Naive thymus-derived CD8-positive, alpha-beta T cell (primary cell): ENCODE measurements at regions not wholly inside any gene's neighbourhood (a gene's known extent, or its start where the extent isn't known, plus 50 kb on each side); places are given as distances from the start of the nearest gene placed in this dataset.

ENCODE experiments used
- ATAC-seq, 2 donors: fragments of 150-1000 bp; cut with Tn5 transposase in 1 of 2; sonication (Bioruptor Pico), chemical (Tn5 transposase) in 1 of 2; 1 replicate in 1 of 2; 2 replicates in 1 of 2; pipeline ENCODE4 v1.10.0; 2021; ENCODE audit warnings: mild to moderate bottlenecking in 2 of 2, moderate library complexity in 2 of 2
- POLR2A ChIA-PET: fragments of 350-600 bp; sonication (Branson Sonifier 250); formaldehyde crosslinking; loops from one replicate; lab custom pipeline; 2021; ENCODE audit warnings: antibody characterized with exemption; lab: Charles Lee
- DNase-seq, 10 donors: peaks; one replicate each; pipeline versions ENCODE4 v3.0.0 to v3.0.0-alpha.2; 2020 to 2022
- H3K27ac Mint-ChIP-seq, 10 donors: one replicate each; pipeline ENCODE4 v1.8.0; 2020 to 2022; ENCODE audit warnings: mild to moderate bottlenecking in 10 of 10, mixed read lengths in 10 of 10, moderate library complexity in 4 of 10, inconsistent platforms in 1 of 10
- H3K27me3 Mint-ChIP-seq, 5 donors: one replicate each; pipeline ENCODE4 v1.8.0; 2021 to 2022; ENCODE audit warnings: mixed read lengths in 5 of 5
- H3K36me3 Mint-ChIP-seq, 3 donors: one replicate each; pipeline ENCODE4 v1.8.0; 2020 to 2022; ENCODE audit warnings: mixed read lengths in 3 of 3, mild to moderate bottlenecking in 2 of 3, inconsistent platforms in 1 of 3
- H3K4me1 Mint-ChIP-seq, 4 donors: one replicate each; pipeline ENCODE4 v1.8.0; 2021 to 2022; ENCODE audit warnings: mixed read lengths in 4 of 4
- H3K4me3 Mint-ChIP-seq, 10 donors: one replicate each; pipeline ENCODE4 v1.8.0; 2020 to 2022; ENCODE audit warnings: mild to moderate bottlenecking in 10 of 10, mixed read lengths in 10 of 10, moderate library complexity in 6 of 10, inconsistent platforms in 1 of 10
- H3K9me3 Mint-ChIP-seq, 9 donors: one replicate each; pipeline ENCODE4 v1.8.0; 2020 to 2022; ENCODE audit warnings: mixed read lengths in 9 of 9, mild to moderate bottlenecking in 3 of 9, inconsistent platforms in 1 of 9, moderate library complexity in 1 of 9

DNA sequence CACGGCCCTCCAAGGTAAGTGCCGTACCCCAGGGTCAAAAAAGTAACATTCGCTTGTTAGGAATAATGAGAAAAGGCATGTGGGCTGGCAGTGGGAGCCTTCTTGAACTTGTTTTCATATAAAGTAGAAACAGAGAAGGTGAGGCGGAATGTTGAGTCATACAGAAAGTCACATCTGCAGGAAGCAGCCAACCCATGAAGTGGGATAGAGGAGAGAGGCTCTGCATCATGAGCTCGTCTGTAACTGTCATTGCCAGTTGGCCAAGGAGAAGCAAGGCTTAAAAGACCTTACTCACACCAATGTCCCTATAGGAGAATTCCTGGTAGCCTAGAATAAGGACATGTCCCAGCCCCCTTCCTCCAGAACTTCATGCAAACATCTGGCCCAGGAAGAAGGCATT is 253.3 kb downstream of the BUD13 start:
- Mint-ChIP-seq H3K4me3 (no peak overlapping the region), H3K4me1 (no peaks in the 10 kb centered on the region), H3K27ac (no peak overlapping the region), H3K27me3 (peaks cover 16 to 53% (median 25%) of the 10 kb centered on the region in 5 donors), H3K9me3 (peaks cover 0 to 2% (median 0%) of the 10 kb centered on the region in 9 donors), H3K36me3 (peaks cover 0 to 6% (median 0%) of the 10 kb centered on the region in 3 donors)
- DNase-seq (no peak), ATAC-seq (no peak)
- POLR2A ChIA-PET = no interaction called here

DNA sequence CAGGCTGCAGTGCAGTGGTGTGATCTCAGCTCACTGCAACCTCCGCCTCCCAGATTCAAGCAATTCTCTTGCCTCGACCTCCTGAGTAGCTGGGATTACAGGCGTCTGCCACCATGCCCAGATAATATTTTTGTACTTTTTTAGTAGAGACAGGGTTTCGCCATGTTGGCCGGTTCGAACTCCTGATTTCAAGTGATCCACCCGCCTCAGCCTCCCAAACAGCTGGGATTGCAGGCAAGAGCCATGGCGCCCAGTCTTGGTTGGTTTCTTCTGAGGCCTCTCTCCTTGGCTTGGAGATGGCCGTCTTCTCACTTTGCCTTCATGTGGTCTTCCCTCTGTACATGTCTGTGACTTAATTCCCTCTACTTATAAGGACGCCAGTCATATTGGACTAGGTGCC is 254.6 kb downstream of the BUD13 start:
- POLR2A ChIA-PET = no interaction called here
- peaks cover 16 to 62% (median 32%) of the 10 kb centered on the region in 5 donors for H3K27me3 Mint-ChIP-seq
- no peak overlapping the region for H3K4me3 Mint-ChIP-seq
- ATAC-seq (no peak), DNase-seq (no peak)
- H3K4me1 Mint-ChIP-seq = no peaks in the 10 kb centered on the region
- H3K9me3 Mint-ChIP-seq = peaks cover 0 to 2% (median 0%) of the 10 kb centered on the region in 9 donors
- H3K36me3 Mint-ChIP-seq = peaks cover 0 to 6% (median 0%) of the 10 kb centered on the region in 3 donors
- H3K27ac Mint-ChIP-seq = no peak overlapping the region

DNA sequence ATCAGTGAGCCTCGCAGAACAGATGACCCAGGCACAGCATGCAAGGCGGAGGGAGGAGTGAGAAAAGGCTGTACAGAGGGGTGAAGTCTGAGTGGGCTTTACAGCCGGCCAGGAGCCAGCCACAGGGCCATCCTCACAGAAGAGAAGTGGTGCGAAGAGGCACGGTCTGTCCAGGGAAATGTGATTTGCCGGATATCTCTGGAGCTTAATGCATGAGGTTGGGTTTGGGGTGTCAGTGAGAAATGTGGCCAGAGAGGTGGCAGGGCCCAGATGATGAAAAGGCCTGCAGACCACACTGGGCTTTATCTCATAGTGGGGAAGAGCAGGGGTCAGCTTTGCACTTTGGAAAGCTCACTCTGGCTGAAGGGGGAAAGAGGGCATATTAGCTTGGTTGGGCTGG is 255.2 kb downstream of the BUD13 start:
- no peaks in the 10 kb centered on the region for H3K4me1 Mint-ChIP-seq
- DNase-seq (no peak), ATAC-seq (no peak)
- peaks cover 0 to 2% (median 0%) of the 10 kb centered on the region in 9 donors for H3K9me3 Mint-ChIP-seq
- H3K4me3 Mint-ChIP-seq = no peak overlapping the region
- POLR2A ChIA-PET = no interaction called here
- peaks cover 16 to 67% (median 37%) of the 10 kb centered on the region in 5 donors for H3K27me3 Mint-ChIP-seq
- peaks cover 0 to 6% (median 0%) of the 10 kb centered on the region in 3 donors for H3K36me3 Mint-ChIP-seq
- H3K27ac Mint-ChIP-seq = no peak overlapping the region

- Mint-ChIP-seq H3K27ac (no peak overlapping the region), H3K9me3 (peaks cover 0 to 2% (median 0%) of the 10 kb centered on the region in 9 donors), H3K4me1 (no peaks in the 10 kb centered on the region), H3K27me3 (peaks cover 16 to 67% (median 42%) of the 10 kb centered on the region in 5 donors), H3K4me3 (no peak overlapping the region), H3K36me3 (peaks cover 0 to 6% (median 0%) of the 10 kb centered on the region in 3 donors)
- ATAC-seq = no peak
- no peak for DNase-seq
- POLR2A ChIA-PET = no interaction called here
Observed at GRCh38 chr11:116517077-116517476, 255.7 kb downstream of the BUD13 start.

- Mint-ChIP-seq H3K4me3 (no peak overlapping the region), H3K9me3 (peaks cover 0 to 2% (median 0%) of the 10 kb centered on the region in 9 donors), H3K27me3 (peaks cover 16 to 67% (median 42%) of the 10 kb centered on the region in 5 donors), H3K4me1 (no peaks in the 10 kb centered on the region), H3K27ac (no peak overlapping the region), H3K36me3 (peaks cover 0 to 6% (median 0%) of the 10 kb centered on the region in 3 donors)
- ATAC-seq = no peak
- POLR2A ChIA-PET = no interaction called here
- DNase-seq = no peak
Observed at GRCh38 chr11:116515664-116516184, 257.1 kb downstream of the BUD13 start.

DNA sequence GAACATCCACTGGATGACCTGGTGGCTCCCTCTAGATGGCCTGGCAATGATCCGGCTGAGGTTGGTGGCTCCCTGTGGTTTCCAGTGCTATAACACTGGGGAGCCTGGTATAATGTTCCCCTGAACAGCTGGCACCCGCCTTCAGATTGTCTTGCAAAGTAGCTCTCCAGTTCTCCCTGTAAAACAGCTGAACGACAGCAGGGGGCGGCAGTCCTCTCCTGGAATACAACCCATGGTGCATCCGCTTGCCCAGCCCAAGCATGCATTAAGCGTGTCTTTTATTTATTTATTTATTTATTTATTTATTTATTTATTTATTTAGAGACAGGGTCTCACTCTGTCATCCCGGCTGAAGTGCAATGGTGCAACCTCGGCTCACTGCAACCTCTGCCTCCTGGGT is 258.9 kb downstream of the BUD13 start:
- H3K4me3 Mint-ChIP-seq = no peak overlapping the region
- DNase-seq = no peak
- H3K36me3 Mint-ChIP-seq = no peaks in the 10 kb centered on the region
- ATAC-seq = no peak
- POLR2A ChIA-PET = no interaction called here
- no peaks in the 10 kb centered on the region for H3K9me3 Mint-ChIP-seq
- H3K27ac Mint-ChIP-seq = no peak overlapping the region
- H3K4me1 Mint-ChIP-seq = no peaks in the 10 kb centered on the region
- H3K27me3 Mint-ChIP-seq = peaks cover 12 to 70% (median 48%) of the 10 kb centered on the region in 5 donors

DNA sequence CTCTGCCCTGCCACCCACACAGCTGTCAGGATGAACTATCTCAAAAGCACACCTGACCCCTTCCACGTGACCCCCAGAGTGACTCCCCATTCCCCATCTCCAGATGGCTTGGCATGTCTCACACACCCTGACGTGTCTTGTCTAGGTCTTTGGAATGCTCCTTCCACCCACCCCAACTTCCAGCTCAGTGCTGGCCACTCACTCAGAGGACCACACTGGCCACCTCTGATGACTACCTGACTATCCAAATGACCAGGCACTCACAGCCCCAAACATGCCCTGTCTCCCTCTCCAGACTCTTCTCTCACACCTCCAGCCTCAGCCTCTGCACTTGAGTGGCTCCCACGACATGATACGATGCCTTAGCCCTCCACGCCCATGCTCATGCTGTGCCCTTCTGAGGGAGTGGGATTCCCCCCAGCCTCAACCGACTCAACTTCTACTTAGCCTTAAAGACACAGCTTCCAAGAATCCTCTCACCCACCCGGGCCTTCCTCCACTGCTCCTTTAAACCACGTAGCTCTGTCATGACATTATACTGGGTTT is 259.4 kb downstream of the BUD13 start:
- Mint-ChIP-seq H3K4me3 (no peak overlapping the region), H3K27ac (no peak overlapping the region), H3K9me3 (no peaks in the 10 kb centered on the region), H3K4me1 (no peaks in the 10 kb centered on the region), H3K36me3 (no peaks in the 10 kb centered on the region), H3K27me3 (peaks cover 12 to 70% (median 51%) of the 10 kb centered on the region in 5 donors)
- no peak for DNase-seq
- ATAC-seq = no peak
- POLR2A ChIA-PET = no interaction called here

DNA sequence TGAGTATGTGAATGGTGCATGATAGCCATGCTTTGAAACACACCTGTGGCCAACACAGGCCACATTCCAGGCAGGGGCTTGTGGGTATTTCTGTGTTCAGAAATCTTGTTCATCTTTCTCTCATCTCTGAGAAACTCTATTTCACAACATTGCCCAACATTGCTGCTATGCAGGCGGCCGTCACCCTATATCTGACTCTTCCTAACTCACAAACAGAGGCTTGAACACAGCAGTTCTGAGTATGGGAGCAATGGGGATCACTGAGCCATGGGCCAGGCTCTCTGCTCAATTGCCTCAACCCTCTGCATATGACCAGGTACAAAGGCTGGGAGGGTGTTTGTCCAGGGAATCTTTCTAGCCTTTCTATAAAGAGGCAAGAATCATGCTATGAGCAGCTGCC is 259.9 kb downstream of the BUD13 start:
- ATAC-seq = no peak
- Mint-ChIP-seq H3K4me3 (no peak overlapping the region), H3K27ac (no peak overlapping the region), H3K9me3 (no peaks in the 10 kb centered on the region), H3K4me1 (no peaks in the 10 kb centered on the region), H3K36me3 (no peaks in the 10 kb centered on the region), H3K27me3 (peaks cover 8 to 70% (median 49%) of the 10 kb centered on the region in 5 donors)
- no peak for DNase-seq
- POLR2A ChIA-PET = no interaction called here

GRCh38 chr11:116511684-116512083 is 261.1 kb downstream of the BUD13 start:
- Mint-ChIP-seq H3K36me3 (no peaks in the 10 kb centered on the region), H3K27ac (no peak overlapping the region), H3K4me3 (no peak overlapping the region), H3K27me3 (peaks cover 12 to 65% (median 50%) of the 10 kb centered on the region in 5 donors), H3K4me1 (no peaks in the 10 kb centered on the region), H3K9me3 (no peaks in the 10 kb centered on the region)
- ATAC-seq (no peak), DNase-seq (no peak)
- POLR2A ChIA-PET = no interaction called here

DNA sequence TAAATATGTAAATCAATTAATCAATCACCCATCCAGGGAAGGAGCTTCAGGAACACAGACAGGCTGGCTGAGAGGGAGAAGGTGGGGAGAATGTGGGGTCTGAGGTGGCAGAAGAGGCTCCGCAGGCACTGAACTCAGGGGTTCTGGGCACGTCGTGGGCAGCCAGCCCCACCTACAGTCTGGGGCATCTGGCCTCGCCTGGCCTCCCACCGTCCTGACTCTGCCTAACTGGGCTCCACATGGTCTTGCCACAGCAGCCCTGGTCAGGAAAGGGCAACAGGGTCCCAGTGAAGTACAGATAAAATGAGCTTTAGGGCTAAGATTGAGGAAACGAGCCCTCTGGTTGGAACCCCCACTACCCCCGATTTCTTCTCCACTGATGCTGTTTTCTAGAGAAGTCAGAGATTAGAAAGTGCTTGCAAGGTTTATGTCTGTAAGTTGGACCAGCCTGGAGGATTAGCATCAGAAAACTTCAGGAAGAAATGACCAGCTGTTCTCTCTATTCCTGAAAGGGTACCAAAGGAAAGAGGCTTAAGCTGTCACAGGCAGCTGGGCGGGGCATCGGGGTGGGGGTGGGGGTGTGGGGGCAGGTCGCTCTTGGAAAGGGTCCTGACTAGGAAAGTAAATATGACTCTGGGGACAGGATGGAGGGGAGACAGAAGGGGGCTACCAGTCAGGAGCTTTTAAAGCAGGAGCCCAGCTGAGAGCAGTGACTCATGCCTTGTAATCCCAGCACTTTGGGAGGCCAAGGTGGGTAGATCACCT is 261.7 kb downstream of the BUD13 start:
- Mint-ChIP-seq H3K27me3 (peaks cover 14 to 66% (median 54%) of the 10 kb centered on the region in 5 donors), H3K9me3 (no peaks in the 10 kb centered on the region), H3K27ac (no peak overlapping the region), H3K4me1 (no peaks in the 10 kb centered on the region), H3K36me3 (no peaks in the 10 kb centered on the region), H3K4me3 (no peak overlapping the region)
- POLR2A ChIA-PET = no interaction called here
- no peak for ATAC-seq
- no peak for DNase-seq

- no peak for DNase-seq
- no peaks in the 10 kb centered on the region for H3K9me3 Mint-ChIP-seq
- ATAC-seq = no peak
- H3K27ac Mint-ChIP-seq = no peak overlapping the region
- POLR2A ChIA-PET = no interaction called here
- H3K4me1 Mint-ChIP-seq = no peaks in the 10 kb centered on the region
- peaks cover 12 to 66% (median 52%) of the 10 kb centered on the region in 5 donors for H3K27me3 Mint-ChIP-seq
- H3K4me3 Mint-ChIP-seq = no peak overlapping the region
- H3K36me3 Mint-ChIP-seq = no peaks in the 10 kb centered on the region
Observed at GRCh38 chr11:116510166-116510565, 262.6 kb downstream of the BUD13 start.

GRCh38 chr11:116509551-116509950 is 263.2 kb downstream of the BUD13 start:
- POLR2A ChIA-PET = no interaction called here
- DNase-seq (no peak), ATAC-seq (no peak)
- no peaks in the 10 kb centered on the region for H3K9me3 Mint-ChIP-seq
- H3K27ac Mint-ChIP-seq = no peak overlapping the region
- peaks cover 12 to 70% (median 52%) of the 10 kb centered on the region in 5 donors for H3K27me3 Mint-ChIP-seq
- no peaks in the 10 kb centered on the region for H3K36me3 Mint-ChIP-seq
- no peaks in the 10 kb centered on the region for H3K4me1 Mint-ChIP-seq
- no peak overlapping the region for H3K4me3 Mint-ChIP-seq
